ENCODE measurements at regions not wholly inside any gene's neighbourhood (a gene's known extent, or its start where the extent isn't known, plus 50 kb on each side); places are given as distances from the start of the nearest gene placed in this dataset.

- Mint-ChIP-seq H3K4me1 (ENCODE audit: low read depth, unreplicated experiment) (no peaks in the 10 kb centered on the region), H3K4me3 (ENCODE audit: low read depth, unreplicated experiment) (no peak overlapping the region), H3K27me3 (ENCODE audit: unreplicated experiment) (peaks cover 34% of the 10 kb centered on the region), H3K36me3 (ENCODE audit: insufficient read depth, unreplicated experiment) (no peaks in the 10 kb centered on the region), H3K9me3 (ENCODE audit: low read depth, unreplicated experiment) (no peaks in the 10 kb centered on the region), H3K27ac (ENCODE audit: unreplicated experiment) (no peak overlapping the region)
- no peak for DNase-seq
- no TSS peak for BruUV-seq (replicated peaks)
- CTCF ChIA-PET, result interaction anchor here (0.5 to 1.6 kb wide), 3 partner anchors 48 to 114 kb away, joined by 4 to 7 read pairs (median 5); no protein-coding TSS in a partner anchor
- intact Hi-C loops (cut with micrococcal nuclease; ENCODE audit: unreplicated experiment), result loop anchor here (2.0 kb wide), 1 partner anchor 65 kb away; no protein-coding TSS in a partner anchor
- TF ChIP-seq CTCF (IDR thresholded peaks at IDR 0.05; ENCODE audit: unreplicated experiment), result no peak
These were observed 64.1 kb upstream of the LRP8 start for GRCh38 chr1:53391982-53392381.

GRCh38 chr1:53392460-53392859, 64.6 kb upstream of the LRP8 start:
- Mint-ChIP-seq H3K36me3 (ENCODE audit: insufficient read depth, unreplicated experiment) (no peaks in the 10 kb centered on the region), H3K4me3 (ENCODE audit: low read depth, unreplicated experiment) (no peak overlapping the region), H3K9me3 (ENCODE audit: low read depth, unreplicated experiment) (no peaks in the 10 kb centered on the region), H3K27ac (ENCODE audit: unreplicated experiment) (no peak overlapping the region), H3K4me1 (ENCODE audit: low read depth, unreplicated experiment) (no peaks in the 10 kb centered on the region), H3K27me3 (ENCODE audit: unreplicated experiment) (peaks cover 38% of the 10 kb centered on the region)
- TF ChIP-seq CTCF (IDR thresholded peaks at IDR 0.05; ENCODE audit: unreplicated experiment), result no peak
- BruUV-seq (replicated peaks), result no TSS peak
- intact Hi-C loops (cut with micrococcal nuclease; ENCODE audit: unreplicated experiment), result loop anchor here (2.0 kb wide), 1 partner anchor 66 kb away; no protein-coding TSS in a partner anchor
- DNase-seq, result no peak
- CTCF ChIA-PET, result interaction anchor here (0.6 to 1.5 kb wide), 2 partner anchors 48 to 114 kb away, joined by 5 to 30 read pairs; no protein-coding TSS in a partner anchor

- Mint-ChIP-seq H3K27ac (ENCODE audit: unreplicated experiment) (no peak overlapping the region), H3K27me3 (ENCODE audit: unreplicated experiment) (peaks cover 47% of the 10 kb centered on the region), H3K36me3 (ENCODE audit: insufficient read depth, unreplicated experiment) (no peaks in the 10 kb centered on the region), H3K4me1 (ENCODE audit: low read depth, unreplicated experiment) (no peaks in the 10 kb centered on the region), H3K9me3 (ENCODE audit: low read depth, unreplicated experiment) (no peaks in the 10 kb centered on the region), H3K4me3 (ENCODE audit: low read depth, unreplicated experiment) (no peak overlapping the region)
- CTCF ChIA-PET, result interaction anchor here (1.0 to 1.6 kb wide), 5 partner anchors 67 to 128 kb away, joined by 3 to 30 read pairs (median 7); no protein-coding TSS in a partner anchor
- peak; percentile 88 for TF ChIP-seq CTCF (IDR thresholded peaks at IDR 0.05; ENCODE audit: unreplicated experiment)
- BruUV-seq (replicated peaks), result no TSS peak
- DNase-seq, result peak; percentile 87
- intact Hi-C loops (cut with micrococcal nuclease; ENCODE audit: unreplicated experiment), result loop anchor here (1.0 to 2.0 kb wide), 2 partner anchors 67 to 115 kb away; no protein-coding TSS in a partner anchor
These were observed 65.5 kb upstream of the LRP8 start for GRCh38 chr1:53393325-53393792.

- DNase-seq, result no peak
- peaks cover 52% of the 10 kb centered on the region for H3K27me3 Mint-ChIP-seq (ENCODE audit: unreplicated experiment)
- intact Hi-C loops (cut with micrococcal nuclease; ENCODE audit: unreplicated experiment), result no loop called here
- H3K4me1 Mint-ChIP-seq (ENCODE audit: low read depth, unreplicated experiment), result no peaks in the 10 kb centered on the region
- no peak overlapping the region for H3K4me3 Mint-ChIP-seq (ENCODE audit: low read depth, unreplicated experiment)
- CTCF ChIA-PET, result interaction anchor here (0.7 to 1.6 kb wide), 2 partner anchors 43 to 129 kb away, joined by 3 to 9 read pairs; no protein-coding TSS in a partner anchor
- no TSS peak for BruUV-seq (replicated peaks)
- no peaks in the 10 kb centered on the region for H3K9me3 Mint-ChIP-seq (ENCODE audit: low read depth, unreplicated experiment)
- no peak for TF ChIP-seq CTCF (IDR thresholded peaks at IDR 0.05; ENCODE audit: unreplicated experiment)
- H3K27ac Mint-ChIP-seq (ENCODE audit: unreplicated experiment), result no peak overlapping the region
- H3K36me3 Mint-ChIP-seq (ENCODE audit: insufficient read depth, unreplicated experiment), result no peaks in the 10 kb centered on the region
These were observed 64.9 kb upstream of the DMRTB1 start for GRCh38 chr1:53394306-53394705.
